ENCODE measurements at regions not wholly inside any gene's neighbourhood (a gene's known extent, or its start where the extent isn't known, plus 50 kb on each side); places are given as distances from the start of the nearest gene placed in this dataset.

GRCh38 chr7:35549781-35550180 lies 145.2 kb downstream of the HERPUD2 start:
- TF ChIP-seq POLR2A (IDR thresholded peaks at IDR 0.05), result no peak
- TF ChIP-seq, protein P1, sequence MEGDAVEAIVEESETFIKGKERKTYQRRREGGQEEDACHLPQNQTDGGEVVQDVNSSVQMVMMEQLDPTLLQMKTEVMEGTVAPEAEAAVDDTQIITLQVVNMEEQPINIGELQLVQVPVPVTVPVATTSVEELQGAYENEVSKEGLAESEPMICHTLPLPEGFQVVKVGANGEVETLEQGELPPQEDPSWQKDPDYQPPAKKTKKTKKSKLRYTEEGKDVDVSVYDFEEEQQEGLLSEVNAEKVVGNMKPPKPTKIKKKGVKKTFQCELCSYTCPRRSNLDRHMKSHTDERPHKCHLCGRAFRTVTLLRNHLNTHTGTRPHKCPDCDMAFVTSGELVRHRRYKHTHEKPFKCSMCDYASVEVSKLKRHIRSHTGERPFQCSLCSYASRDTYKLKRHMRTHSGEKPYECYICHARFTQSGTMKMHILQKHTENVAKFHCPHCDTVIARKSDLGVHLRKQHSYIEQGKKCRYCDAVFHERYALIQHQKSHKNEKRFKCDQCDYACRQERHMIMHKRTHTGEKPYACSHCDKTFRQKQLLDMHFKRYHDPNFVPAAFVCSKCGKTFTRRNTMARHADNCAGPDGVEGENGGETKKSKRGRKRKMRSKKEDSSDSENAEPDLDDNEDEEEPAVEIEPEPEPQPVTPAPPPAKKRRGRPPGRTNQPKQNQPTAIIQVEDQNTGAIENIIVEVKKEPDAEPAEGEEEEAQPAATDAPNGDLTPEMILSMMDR (IDR thresholded peaks at IDR 0.05 in 4 of 5, conservative IDR thresholded peaks at IDR 0.05 in 1 of 5), result no peak

All from gastrocnemius medialis (tissue), 4 donors.